Glutamatergic neuron (in vitro differentiated cells): ENCODE measurements at regions not wholly inside any gene's neighbourhood (a gene's known extent, or its start where the extent isn't known, plus 50 kb on each side); places are given as distances from the start of the nearest gene placed in this dataset.

Source experiments
- DNase-seq: peaks from one replicate; pipeline ENCODE4 v3.0.0; 2022
- H3K27ac Mint-ChIP-seq: one replicate; pipeline ENCODE4 v1.8.0; 2020; ENCODE audit warnings: mild to moderate bottlenecking, mixed read lengths, inconsistent platforms; ENCODE audit not compliant: unreplicated experiment
- H3K27me3 Mint-ChIP-seq: one replicate; pipeline ENCODE4 v1.8.0; 2020; ENCODE audit warnings: mild to moderate bottlenecking, moderate library complexity, mixed read lengths, inconsistent platforms; ENCODE audit not compliant: unreplicated experiment
- H3K36me3 Mint-ChIP-seq: one replicate; pipeline ENCODE4 v1.8.0; 2020; ENCODE audit warnings: mild to moderate bottlenecking, mixed read lengths, inconsistent platforms; ENCODE audit not compliant: unreplicated experiment
- H3K4me1 Mint-ChIP-seq: one replicate; pipeline ENCODE4 v1.8.0; 2020; ENCODE audit warnings: mild to moderate bottlenecking, low read depth, mixed read lengths, inconsistent platforms; ENCODE audit not compliant: unreplicated experiment
- H3K4me3 Mint-ChIP-seq: one replicate; pipeline ENCODE4 v1.8.0; 2020; ENCODE audit warnings: mild to moderate bottlenecking, mixed read lengths, inconsistent platforms; ENCODE audit not compliant: unreplicated experiment
- H3K9me3 Mint-ChIP-seq: one replicate; pipeline ENCODE4 v1.8.0; 2020; ENCODE audit warnings: mild to moderate bottlenecking, moderate library complexity, mixed read lengths, inconsistent platforms; ENCODE audit not compliant: unreplicated experiment
- TF ChIP-seq, protein P1 (sequence below): fragments of 200-600 bp; sonication (generic); IDR thresholded peaks from one replicate; pipeline ENCODE4 v1.5.0; 2021; ENCODE audit not compliant: partially characterized antibody, unreplicated experiment

- H3K9me3 Mint-ChIP-seq, result no peaks in the 10 kb centered on the region
- H3K4me3 Mint-ChIP-seq, result no peak overlapping the region
- H3K36me3 Mint-ChIP-seq, result no peaks in the 10 kb centered on the region
- H3K4me1 Mint-ChIP-seq, result peaks cover 21% of the 10 kb centered on the region
- TF ChIP-seq, protein P1, sequence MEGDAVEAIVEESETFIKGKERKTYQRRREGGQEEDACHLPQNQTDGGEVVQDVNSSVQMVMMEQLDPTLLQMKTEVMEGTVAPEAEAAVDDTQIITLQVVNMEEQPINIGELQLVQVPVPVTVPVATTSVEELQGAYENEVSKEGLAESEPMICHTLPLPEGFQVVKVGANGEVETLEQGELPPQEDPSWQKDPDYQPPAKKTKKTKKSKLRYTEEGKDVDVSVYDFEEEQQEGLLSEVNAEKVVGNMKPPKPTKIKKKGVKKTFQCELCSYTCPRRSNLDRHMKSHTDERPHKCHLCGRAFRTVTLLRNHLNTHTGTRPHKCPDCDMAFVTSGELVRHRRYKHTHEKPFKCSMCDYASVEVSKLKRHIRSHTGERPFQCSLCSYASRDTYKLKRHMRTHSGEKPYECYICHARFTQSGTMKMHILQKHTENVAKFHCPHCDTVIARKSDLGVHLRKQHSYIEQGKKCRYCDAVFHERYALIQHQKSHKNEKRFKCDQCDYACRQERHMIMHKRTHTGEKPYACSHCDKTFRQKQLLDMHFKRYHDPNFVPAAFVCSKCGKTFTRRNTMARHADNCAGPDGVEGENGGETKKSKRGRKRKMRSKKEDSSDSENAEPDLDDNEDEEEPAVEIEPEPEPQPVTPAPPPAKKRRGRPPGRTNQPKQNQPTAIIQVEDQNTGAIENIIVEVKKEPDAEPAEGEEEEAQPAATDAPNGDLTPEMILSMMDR, result no peak
- H3K27me3 Mint-ChIP-seq, result no peaks in the 10 kb centered on the region
- DNase-seq, result no peak
- H3K27ac Mint-ChIP-seq, result no peak overlapping the region
Measured at GRCh38 chr18:56306797-56307196, 331.6 kb downstream of the TXNL1 start.

GRCh38 chr18:56305583-56305982, 332.8 kb downstream of the TXNL1 start:
- no peak overlapping the region for H3K27ac Mint-ChIP-seq
- no peaks in the 10 kb centered on the region for H3K36me3 Mint-ChIP-seq
- H3K9me3 Mint-ChIP-seq, result no peaks in the 10 kb centered on the region
- no peak overlapping the region for H3K4me3 Mint-ChIP-seq
- no peak for DNase-seq
- H3K27me3 Mint-ChIP-seq, result no peaks in the 10 kb centered on the region
- peaks cover 26% of the 10 kb centered on the region for H3K4me1 Mint-ChIP-seq
- TF ChIP-seq, protein P1, result no peak

- Mint-ChIP-seq H3K4me1 (peaks cover 24% of the 10 kb centered on the region), H3K4me3 (no peak overlapping the region), H3K27ac (no peak overlapping the region), H3K36me3 (no peaks in the 10 kb centered on the region), H3K9me3 (no peaks in the 10 kb centered on the region), H3K27me3 (no peaks in the 10 kb centered on the region)
- DNase-seq, result no peak
- TF ChIP-seq, protein P1, result no peak
Measured at GRCh38 chr18:56302156-56302555, 336.2 kb downstream of the TXNL1 start.

GRCh38 chr18:56299740-56300139, 338.7 kb downstream of the TXNL1 start:
- no peak overlapping the region for H3K4me3 Mint-ChIP-seq
- TF ChIP-seq, protein P1, result no peak
- peaks cover 1% of the 10 kb centered on the region for H3K27me3 Mint-ChIP-seq
- no peak for DNase-seq
- no peaks in the 10 kb centered on the region for H3K36me3 Mint-ChIP-seq
- peaks cover 13% of the 10 kb centered on the region for H3K4me1 Mint-ChIP-seq
- H3K9me3 Mint-ChIP-seq, result no peaks in the 10 kb centered on the region
- no peak overlapping the region for H3K27ac Mint-ChIP-seq

GRCh38 chr18:56298935-56299334, 339.5 kb downstream of the TXNL1 start:
- Mint-ChIP-seq H3K4me3 (no peak overlapping the region), H3K4me1 (peaks cover 13% of the 10 kb centered on the region), H3K36me3 (no peaks in the 10 kb centered on the region), H3K9me3 (no peaks in the 10 kb centered on the region), H3K27ac (no peak overlapping the region), H3K27me3 (peaks cover 3% of the 10 kb centered on the region)
- DNase-seq, result no peak
- TF ChIP-seq, protein P1, result no peak
